GM12864 (cell line): ENCODE measurements at regions not wholly inside any gene's neighbourhood (a gene's known extent, or its start where the extent isn't known, plus 50 kb on each side); places are given as distances from the start of the nearest gene placed in this dataset.

ENCODE experiments used
- DNase-seq: peaks from one replicate; pipeline ENCODE4 v3.0.0-alpha.2; 2011; ENCODE audit warnings: low read depth
- H3K4me3 ChIP-seq: 2 replicates; pipeline ENCODE4 v1.5.1; 2011; ENCODE audit warnings: mild to moderate bottlenecking, low read depth, low read length, control low read depth
- TF ChIP-seq, protein P1 (sequence below): IDR thresholded peaks from 2 replicates; pipeline ENCODE4 v1.5.1; 2011; ENCODE audit warnings: low read depth, mild to moderate bottlenecking, moderate library complexity, low read length, control low read depth, inconsistent platforms; ENCODE audit errors: missing control alignments

- no peak for DNase-seq
- no peak overlapping the region for H3K4me3 ChIP-seq
- TF ChIP-seq, protein P1, sequence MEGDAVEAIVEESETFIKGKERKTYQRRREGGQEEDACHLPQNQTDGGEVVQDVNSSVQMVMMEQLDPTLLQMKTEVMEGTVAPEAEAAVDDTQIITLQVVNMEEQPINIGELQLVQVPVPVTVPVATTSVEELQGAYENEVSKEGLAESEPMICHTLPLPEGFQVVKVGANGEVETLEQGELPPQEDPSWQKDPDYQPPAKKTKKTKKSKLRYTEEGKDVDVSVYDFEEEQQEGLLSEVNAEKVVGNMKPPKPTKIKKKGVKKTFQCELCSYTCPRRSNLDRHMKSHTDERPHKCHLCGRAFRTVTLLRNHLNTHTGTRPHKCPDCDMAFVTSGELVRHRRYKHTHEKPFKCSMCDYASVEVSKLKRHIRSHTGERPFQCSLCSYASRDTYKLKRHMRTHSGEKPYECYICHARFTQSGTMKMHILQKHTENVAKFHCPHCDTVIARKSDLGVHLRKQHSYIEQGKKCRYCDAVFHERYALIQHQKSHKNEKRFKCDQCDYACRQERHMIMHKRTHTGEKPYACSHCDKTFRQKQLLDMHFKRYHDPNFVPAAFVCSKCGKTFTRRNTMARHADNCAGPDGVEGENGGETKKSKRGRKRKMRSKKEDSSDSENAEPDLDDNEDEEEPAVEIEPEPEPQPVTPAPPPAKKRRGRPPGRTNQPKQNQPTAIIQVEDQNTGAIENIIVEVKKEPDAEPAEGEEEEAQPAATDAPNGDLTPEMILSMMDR = peak; percentile 66
Observed at GRCh38 chr16:85416228-85417109, 196.7 kb upstream of the GSE1 start.

GRCh38 chr16:85417156-85417860, 195.8 kb upstream of the GSE1 start:
- no peak overlapping the region for H3K4me3 ChIP-seq
- no peak for DNase-seq
- TF ChIP-seq, protein P1 = no peak

GRCh38 chr16:85418978-85419491, 194.1 kb upstream of the GSE1 start:
- H3K4me3 ChIP-seq = no peak overlapping the region
- no peak for DNase-seq
- TF ChIP-seq, protein P1 = no peak

GRCh38 chr16:85419503-85420408, 193.4 kb upstream of the GSE1 start:
- DNase-seq = no peak
- TF ChIP-seq, protein P1 = no peak
- no peak overlapping the region for H3K4me3 ChIP-seq

DNA sequence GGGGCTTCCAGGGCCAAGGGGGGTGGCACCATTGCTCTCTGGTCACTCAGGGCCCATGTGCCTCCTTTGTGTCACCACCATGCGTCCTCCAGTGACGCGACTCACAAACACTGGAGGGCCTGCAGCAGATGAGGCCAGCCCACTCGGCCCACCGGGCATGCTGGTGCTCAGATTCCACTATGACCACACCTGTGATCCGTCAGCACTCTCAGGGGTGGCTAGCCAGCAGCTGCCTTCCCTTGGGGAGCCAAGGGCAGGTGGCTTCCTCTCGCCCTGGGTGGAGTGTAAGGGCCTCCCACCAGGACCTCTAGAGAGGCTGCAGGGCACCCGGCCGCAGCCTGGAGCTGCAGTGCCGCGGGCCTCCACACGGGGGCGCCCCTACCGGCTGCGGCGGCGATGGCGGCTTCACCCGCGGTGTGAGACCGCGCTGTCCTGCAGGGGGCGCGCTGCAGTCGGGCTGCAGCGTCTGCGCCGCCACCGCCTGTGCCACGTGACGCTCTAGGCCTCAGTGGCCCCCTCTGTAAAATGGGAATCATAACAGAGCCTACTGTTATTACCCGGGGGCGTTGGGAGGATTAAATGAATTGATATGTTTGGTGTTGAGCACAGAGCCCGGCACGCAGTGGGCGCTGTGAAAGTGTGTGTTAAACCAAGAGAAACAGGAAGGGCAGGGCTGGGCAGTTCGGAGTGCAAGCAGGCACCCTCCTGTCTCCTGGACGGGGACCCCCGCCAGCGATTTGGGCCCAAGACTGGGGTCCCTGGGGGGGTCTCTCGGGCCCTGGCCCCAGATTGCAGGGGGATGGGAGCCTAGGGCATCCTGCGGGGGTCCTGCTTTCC, 192.4 kb upstream of the GSE1 start:
- no peak overlapping the region for H3K4me3 ChIP-seq
- DNase-seq = no peak
- TF ChIP-seq, protein P1 = peak; percentile 97
